GM21717 (cell line): ENCODE measurements at regions not wholly inside any gene's neighbourhood (a gene's known extent, or its start where the extent isn't known, plus 50 kb on each side); places are given as distances from the start of the nearest gene placed in this dataset.
A peak's percentile ranks its signal among the peaks of the same experiment; 100 is the strongest.

ENCODE experiments used
- ATAC-seq: cut with Tn5 transposase; IDR thresholded peaks from one replicate; pipeline ENCODE4 v1.9.1; 2021; ENCODE audit warnings: mild to moderate bottlenecking, moderate library complexity; ENCODE audit not compliant: unreplicated experiment

DNA sequence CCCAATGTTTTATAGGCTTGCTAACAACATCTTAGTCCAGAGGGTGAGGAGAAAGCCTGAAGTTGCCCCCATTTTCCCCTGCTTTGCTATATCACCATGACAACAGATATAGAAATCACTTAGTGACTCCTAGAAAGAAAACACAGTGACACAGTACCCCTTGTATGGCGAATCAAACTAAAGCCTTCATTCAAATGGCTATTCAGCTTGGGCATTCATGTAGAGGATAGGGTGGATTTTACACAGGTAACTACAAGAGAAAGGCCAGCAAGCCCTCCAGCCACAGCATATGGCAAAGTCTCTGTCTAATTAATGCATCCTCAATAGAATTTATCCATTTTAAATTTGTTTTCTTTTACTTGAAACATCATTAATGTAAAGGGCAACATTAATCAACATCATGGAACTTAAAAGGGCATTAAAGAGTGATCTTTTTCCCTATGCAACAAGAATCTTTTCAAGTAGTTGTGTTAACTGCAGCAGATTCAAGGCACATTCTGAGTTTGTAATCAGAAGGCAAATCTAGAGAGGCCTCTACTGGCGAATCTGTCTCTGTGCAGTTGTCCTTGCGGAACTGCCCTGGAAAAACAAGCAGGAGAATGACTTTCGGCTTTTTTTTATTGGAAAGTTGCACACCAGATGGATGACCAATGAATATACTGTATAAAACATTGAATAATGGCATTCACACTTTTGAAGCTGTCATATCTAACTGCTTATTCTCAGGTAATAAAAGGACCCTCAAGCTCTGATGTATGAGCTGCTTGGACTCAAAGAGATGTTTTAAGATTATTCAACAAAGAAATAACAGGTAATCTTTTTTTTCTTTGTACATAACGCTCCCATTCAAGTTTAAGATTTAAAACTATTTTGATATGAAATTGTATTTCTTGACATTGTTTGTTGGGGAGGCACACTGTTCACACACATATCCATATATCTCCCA lies 621.7 kb upstream of the AGTR1 start:
- ATAC-seq, result no peak

- ATAC-seq, result no peak
Measured at GRCh38 chr3:148077318-148077923, 620.3 kb upstream of the AGTR1 start.

GRCh38 chr3:148077965-148078364 lies 619.7 kb upstream of the AGTR1 start:
- no peak for ATAC-seq

- no peak for ATAC-seq
Measured at GRCh38 chr3:148078658-148079057, 619.0 kb upstream of the AGTR1 start.

GRCh38 chr3:148079370-148079769 lies 618.3 kb upstream of the AGTR1 start:
- ATAC-seq, result no peak

GRCh38 chr3:148081926-148082325 lies 615.8 kb upstream of the AGTR1 start:
- no peak for ATAC-seq

- no peak for ATAC-seq
Measured at GRCh38 chr3:148082506-148083280, 615.0 kb upstream of the AGTR1 start.

- ATAC-seq, result no peak
Measured at GRCh38 chr3:148083526-148084182, 614.0 kb upstream of the AGTR1 start.

- peak; percentile 98 for ATAC-seq
Measured at GRCh38 chr3:148084931-148085330, 612.8 kb upstream of the AGTR1 start.

GRCh38 chr3:148087601-148088371 lies 609.9 kb upstream of the AGTR1 start:
- no peak for ATAC-seq

- no peak for ATAC-seq
Measured at GRCh38 chr3:148089171-148089570, 608.5 kb upstream of the AGTR1 start.

DNA sequence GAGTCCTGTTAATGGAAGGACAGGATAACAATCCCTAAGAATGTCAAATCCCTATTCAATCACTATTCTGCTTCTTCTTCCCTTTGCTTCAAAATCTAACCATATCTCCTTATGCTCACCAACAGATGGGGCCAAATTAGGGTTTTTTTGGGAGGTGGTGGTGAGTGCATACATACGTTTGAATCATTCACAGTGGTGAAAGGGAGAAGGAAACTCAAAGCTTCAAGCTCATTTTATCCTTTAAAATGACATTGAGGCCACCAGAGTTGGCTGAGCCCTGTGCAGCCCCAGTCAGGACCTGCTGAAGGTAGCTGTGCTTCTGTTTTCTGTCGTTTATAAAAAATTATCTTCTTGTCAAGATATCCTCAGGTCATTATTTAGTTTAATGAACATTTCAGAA lies 607.5 kb upstream of the AGTR1 start:
- ATAC-seq, result no peak

- no peak for ATAC-seq
Measured at GRCh38 chr3:148092624-148093347, 604.9 kb upstream of the AGTR1 start.

- ATAC-seq, result no peak
Measured at GRCh38 chr3:148093753-148094152, 604.0 kb upstream of the AGTR1 start.

DNA sequence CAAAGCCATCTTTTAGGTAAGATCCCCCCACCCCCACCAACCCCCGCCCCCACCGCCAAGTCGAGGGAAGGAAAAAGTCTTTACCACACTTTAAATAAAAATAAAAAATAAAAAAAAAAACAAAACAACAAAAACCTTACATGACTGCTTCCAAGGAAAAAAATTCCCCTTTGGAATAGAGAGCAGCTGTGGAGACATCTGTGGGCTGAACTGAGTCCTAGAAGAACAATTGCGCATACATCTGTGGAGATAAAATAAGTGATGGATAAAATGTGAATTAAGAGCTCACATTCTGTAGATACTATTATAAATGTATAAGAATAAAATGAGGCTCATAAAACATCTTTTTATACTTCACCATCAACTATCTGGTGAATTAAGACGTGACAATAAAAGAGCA lies 601.7 kb upstream of the AGTR1 start:
- ATAC-seq, result no peak

DNA sequence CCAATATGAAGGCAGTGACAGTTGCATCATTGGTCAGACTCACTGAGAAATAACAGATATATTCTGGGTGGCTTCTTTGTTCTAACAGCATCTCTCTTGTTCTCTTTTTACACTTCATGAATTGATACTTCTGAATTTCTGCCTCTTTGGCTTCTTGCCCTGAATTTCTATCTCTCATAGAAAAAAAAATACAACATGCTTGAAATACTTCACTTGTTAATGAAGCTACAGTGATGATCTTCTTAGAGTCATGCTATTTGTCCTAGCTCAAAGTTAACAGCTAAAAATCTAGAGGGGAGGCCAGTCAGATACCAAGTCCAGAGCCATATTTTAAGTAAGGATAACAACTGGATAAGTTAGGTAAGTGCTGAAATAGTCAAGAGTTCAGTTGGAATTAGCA lies 597.2 kb upstream of the AGTR1 start:
- ATAC-seq, result no peak

DNA sequence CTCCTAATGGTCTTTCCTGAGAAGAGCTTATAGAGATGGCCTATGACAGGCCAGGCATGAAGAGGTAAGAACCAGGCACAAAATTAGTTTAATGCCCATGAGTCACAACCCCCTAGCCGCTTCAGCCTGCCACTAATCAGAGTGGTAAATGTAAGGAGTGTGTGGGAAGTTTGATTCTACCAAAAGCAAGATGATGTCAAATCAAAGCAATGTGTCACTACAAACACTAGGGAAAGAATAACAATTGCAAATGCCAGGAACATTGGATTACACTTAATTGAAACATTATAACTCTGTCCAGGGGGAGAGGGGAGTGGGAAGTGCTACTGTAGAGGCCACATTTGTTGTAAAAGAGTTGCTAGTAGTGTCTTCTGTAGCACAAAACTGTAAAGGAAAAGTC lies 596.6 kb upstream of the AGTR1 start:
- ATAC-seq, result no peak

DNA sequence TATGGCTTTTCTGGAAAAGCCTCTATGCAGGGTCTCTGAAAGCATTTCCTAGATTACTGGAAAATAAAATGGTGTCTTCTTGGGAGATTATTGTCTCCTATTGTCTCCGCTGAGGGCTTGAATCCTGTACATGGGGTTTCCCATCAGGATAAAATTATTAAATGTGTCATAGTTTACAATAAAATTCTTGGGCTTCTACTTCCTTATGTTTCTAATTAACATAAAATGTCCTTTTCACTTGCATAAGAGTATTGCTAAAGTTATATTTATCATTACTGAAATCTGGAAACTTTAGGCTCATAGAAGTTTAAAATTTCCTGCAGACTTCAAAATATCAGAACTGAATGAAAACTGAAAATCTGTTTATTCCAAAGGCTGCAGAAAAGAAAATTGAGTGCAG lies 595.5 kb upstream of the AGTR1 start:
- no peak for ATAC-seq

- no peak for ATAC-seq
Measured at GRCh38 chr3:148106062-148106461, 591.6 kb upstream of the AGTR1 start.

- no peak for ATAC-seq
Measured at GRCh38 chr3:148126956-148127355, 570.7 kb upstream of the AGTR1 start.
